SK-N-SH (cell line): ENCODE measurements at regions not wholly inside any gene's neighbourhood (a gene's known extent, or its start where the extent isn't known, plus 50 kb on each side); places are given as distances from the start of the nearest gene placed in this dataset.
A peak's percentile ranks its signal among the peaks of the same experiment; 100 is the strongest.

Experiments used
- CTCF ChIA-PET: fragments of 300-600, 350-600 bp; formaldehyde crosslinking; extraction: SDS; loops from one replicate; lab custom pipeline; 2021; lab: Yijun Ruan, JAX
- POLR2A ChIA-PET: fragments of 350-600 bp; sonication (Branson Sonifier 250); formaldehyde crosslinking; extraction: SDS; loops from one replicate; lab custom pipeline; 2020; ENCODE audit warnings: antibody characterized with exemption, inconsistent platforms; lab: Yijun Ruan, JAX
- DNase-seq: peaks from one replicate; pipeline ENCODE4 v3.0.0; 2012
- H2AFZ ChIP-seq: fragments of 200-600 bp; sonication (generic); 2 replicates; pipeline ENCODE4 v1.8.1; 2016; ENCODE audit warnings: antibody characterized with exemption, mild to moderate bottlenecking, low read depth
- H3F3A ChIP-seq: fragments of 200-600 bp; sonication (generic); replicated peaks from 2 replicates; pipeline ENCODE3; 2016; ENCODE audit warnings: antibody characterized with exemption, mild to moderate bottlenecking; ENCODE audit not compliant: insufficient read depth
- H3K27ac ChIP-seq, 2 experiments: fragments of 200-500 bp in 1 of 2; fragments of 200-600 bp in 1 of 2; sonication (Bioruptor generic) in 1 of 2; sonication (generic), shearing (Covaris generic) in 1 of 2; 2 replicates each; pipeline versions ENCODE4 v1.5.1 to v1.6.1; 2014 to 2016; ENCODE audit warnings: low read depth in 2 of 2, inconsistent platforms in 1 of 2, low read length in 1 of 2, mild to moderate bottlenecking in 1 of 2, mixed read lengths in 1 of 2
- H3K27me3 ChIP-seq: fragments of 200-600 bp; sonication (generic), shearing (Covaris generic); 2 replicates; pipeline ENCODE4 v1.6.1; 2016; ENCODE audit warnings: mixed run types; ENCODE audit not compliant: insufficient read depth
- H3K36me3 ChIP-seq, 2 experiments: fragments of 200-500 bp in 1 of 2; fragments of 200-600 bp in 1 of 2; sonication (Bioruptor generic) in 1 of 2; sonication (generic) in 1 of 2; replicated peaks in 1 of 2; 2 replicates each; pipeline versions ENCODE3 to v1.5.1; 2014 to 2016; ENCODE audit warnings: low read length in 1 of 2, mild to moderate bottlenecking in 1 of 2; ENCODE audit not compliant: insufficient read depth in 2 of 2, control insufficient read depth in 1 of 2
- H3K4me1 ChIP-seq, 2 experiments: fragments of 200-500 bp in 1 of 2; fragments of 200-600 bp in 1 of 2; sonication (Bioruptor generic) in 1 of 2; sonication (generic), shearing (Covaris generic) in 1 of 2; 2 replicates each; pipeline versions ENCODE4 v1.5.1 to v1.6.1; 2014 to 2016; ENCODE audit warnings: low read depth in 1 of 2, low read length in 1 of 2, mixed run types in 1 of 2; ENCODE audit not compliant: insufficient read depth in 2 of 2, control insufficient read depth in 1 of 2
- H3K4me2 ChIP-seq: fragments of 200-600 bp; sonication (generic), shearing (Covaris generic); 2 replicates; pipeline ENCODE4 v1.6.1; 2017; ENCODE audit warnings: mixed run types
- H3K4me3 ChIP-seq, 2 experiments: fragments of 200-500 bp in 1 of 2; fragments of 200-600 bp in 1 of 2; sonication (Bioruptor generic) in 1 of 2; sonication (generic), shearing (Covaris generic) in 1 of 2; 2 replicates each; pipeline versions ENCODE4 v1.5.1 to v1.8.1; 2014 to 2016; ENCODE audit warnings: low read depth in 2 of 2, inconsistent platforms in 1 of 2, low read length in 1 of 2, mild to moderate bottlenecking in 1 of 2, mixed read lengths in 1 of 2, moderate library complexity in 1 of 2
- H3K79me2 ChIP-seq: fragments of 200-600 bp; sonication (generic); 2 replicates; pipeline ENCODE4 v1.8.1; 2017; ENCODE audit warnings: mild to moderate bottlenecking; ENCODE audit not compliant: insufficient read depth
- H3K9ac ChIP-seq: fragments of 200-600 bp; sonication (generic); 2 replicates; pipeline ENCODE4 v1.6.1; 2017; ENCODE audit warnings: mixed run types
- H3K9me2 ChIP-seq: fragments of 200-600 bp; sonication (generic); 2 replicates; pipeline ENCODE4 v1.6.1; 2017; ENCODE audit warnings: mixed run types
- H3K9me3 ChIP-seq: fragments of 200-600 bp; sonication (generic); 2 replicates; pipeline ENCODE4 v1.6.1; 2017; ENCODE audit warnings: mixed run types, mild to moderate bottlenecking, moderate library complexity
- H4K20me1 ChIP-seq: fragments of 200-600 bp; sonication (generic); 2 replicates; pipeline ENCODE4 v1.6.1; 2017; ENCODE audit warnings: mild to moderate bottlenecking, mixed run types; ENCODE audit not compliant: insufficient read depth
- CTCF ChIP-seq: fragments of 200-600 bp; sonication (generic); IDR thresholded peaks from 2 replicates; pipeline ENCODE4 v1.6.1; 2017; ENCODE audit warnings: antibody characterized with exemption, mild to moderate bottlenecking, moderate library complexity
- ELF1 ChIP-seq: IDR thresholded peaks from 2 replicates; pipeline ENCODE4 v1.4.0; 2012
- EZH2phosphoT487 ChIP-seq: fragments of 200-600 bp; sonication (generic); IDR thresholded peaks from 2 replicates; pipeline ENCODE4 v1.6.1; 2017; ENCODE audit warnings: low read depth, mixed run types, mild to moderate bottlenecking, antibody characterized with exemption, moderate library complexity, borderline replicate concordance
- FOSL2 ChIP-seq: IDR thresholded peaks from 2 replicates; pipeline ENCODE4 v1.4.0; 2012; ENCODE audit warnings: low read depth, mild to moderate bottlenecking, moderate library complexity, borderline replicate concordance
- FOXJ3 ChIP-seq: sonication (generic); formaldehyde crosslinking; IDR thresholded peaks from 2 replicates; pipeline ENCODE4 v1.5.1; 2020; ENCODE audit warnings: mild to moderate bottlenecking, missing genetic modification reagents
- FOXM1 ChIP-seq: IDR thresholded peaks from 2 replicates; pipeline ENCODE4 v1.4.0; 2012; ENCODE audit warnings: low read depth, mild to moderate bottlenecking
- GABPA ChIP-seq: IDR thresholded peaks from 2 replicates; pipeline ENCODE4 v1.4.0; 2012; ENCODE audit warnings: low read depth, mild to moderate bottlenecking
- GATA2 ChIP-seq: sonication (generic); formaldehyde crosslinking; IDR thresholded peaks from 2 replicates; pipeline ENCODE4 v1.5.0; 2020; ENCODE audit warnings: mild to moderate bottlenecking, missing genetic modification reagents
- IRF3 ChIP-seq: fragments of 150-350 bp; IDR thresholded peaks from 2 replicates; pipeline ENCODE4 v1.6.1; 2016; ENCODE audit warnings: mild to moderate bottlenecking, low read depth, low read length
- MAX ChIP-seq: IDR thresholded peaks from 2 replicates; pipeline ENCODE4 v1.4.0; 2012; ENCODE audit warnings: low read depth
- MEF2A ChIP-seq: IDR thresholded peaks from 2 replicates; pipeline ENCODE4 v1.4.0; 2012; ENCODE audit warnings: low read depth, borderline replicate concordance
- MXI1 ChIP-seq: IDR thresholded peaks from 2 replicates; pipeline ENCODE4 v1.6.1; 2012; ENCODE audit warnings: mild to moderate bottlenecking, low read depth, low read length, improper control_type of control experiment
- NFIC ChIP-seq: IDR thresholded peaks from 2 replicates; pipeline ENCODE4 v1.4.0; 2012; ENCODE audit warnings: borderline replicate concordance
- NRF1 ChIP-seq: IDR thresholded peaks from 2 replicates; pipeline ENCODE4 v1.6.1; 2012; ENCODE audit warnings: low read depth, mild to moderate bottlenecking, low read length
- PBX3 ChIP-seq: IDR thresholded peaks from 2 replicates; pipeline ENCODE4; 2012
- POLR2AphosphoS5 ChIP-seq: IDR thresholded peaks from 2 replicates; pipeline ENCODE4 v1.6.1; 2012; ENCODE audit warnings: low read depth, low read length
- RFX5 ChIP-seq: IDR thresholded peaks from 2 replicates; pipeline ENCODE4 v1.6.1; 2012; ENCODE audit warnings: mild to moderate bottlenecking, improper control_type of control experiment, low read length
- RXRA ChIP-seq: IDR thresholded peaks from 2 replicates; pipeline ENCODE4 v1.4.0; 2012; ENCODE audit warnings: low read depth, mild to moderate bottlenecking, borderline replicate concordance
- SIN3A ChIP-seq: IDR thresholded peaks from 2 replicates; pipeline ENCODE4 v1.6.1; 2012; ENCODE audit warnings: low read depth, mild to moderate bottlenecking, low read length, moderate library complexity, borderline replicate concordance
- SMC3 ChIP-seq: IDR thresholded peaks from 2 replicates; pipeline ENCODE4 v1.6.1; 2012; ENCODE audit warnings: low read depth, low read length, improper control_type of control experiment
- TAF1 ChIP-seq: IDR thresholded peaks from 2 replicates; pipeline ENCODE4 v1.6.1; 2012; ENCODE audit warnings: low read depth, mild to moderate bottlenecking, low read length, moderate library complexity, borderline replicate concordance
- TEAD4 ChIP-seq: IDR thresholded peaks from 2 replicates; pipeline ENCODE4 v1.4.0; 2012; ENCODE audit warnings: mild to moderate bottlenecking, borderline replicate concordance; ENCODE audit not compliant: insufficient read depth
- USF1 ChIP-seq: IDR thresholded peaks from 2 replicates; pipeline ENCODE4 v1.4.0; 2012; ENCODE audit warnings: low read depth, borderline replicate concordance
- USF2 ChIP-seq: fragments of 150-350 bp; IDR thresholded peaks from 2 replicates; pipeline ENCODE4 v1.6.1; 2017; ENCODE audit warnings: antibody characterized with exemption, low read length, low read depth, borderline replicate concordance
- YY1 ChIP-seq: IDR thresholded peaks from 2 replicates; pipeline ENCODE4 v1.4.0; 2012; ENCODE audit warnings: low read depth, mild to moderate bottlenecking
- WGBS: methylation state at CpG from one replicate; pipeline ENCODE4 v1.1.6; 2017; ENCODE audit warnings: low lambda C conversion rate; 5-methylcytosine and 5-hydroxymethylcytosine counted together

GRCh38 chr6:137313928-137314855, 95.0 kb upstream of the IFNGR1 start:
- peak; percentile 64 for DNase-seq
- 6% methylated on average over 11 of the region's 11 CpGs for WGBS
- peaks cover 0 to 5% of the 10 kb centered on the region in 2 experiments; a peak in 2 of 4 replicates for H3K4me1 ChIP-seq
- no peaks in the 10 kb centered on the region for H3K9me2 ChIP-seq
- no peak overlapping the region for H3K27ac ChIP-seq
- H4K20me1 ChIP-seq = no peaks in the 10 kb centered on the region
- H3F3A ChIP-seq = no peaks in the 10 kb centered on the region
- no peaks in the 10 kb centered on the region for H3K9me3 ChIP-seq
- 0 out of 2 replicates have a peak overlapping the region, but pooled peaks have one; percentile 46 for H2AFZ ChIP-seq
- H3K4me3 ChIP-seq = peak overlapping the region in 1 of 2 experiments; percentile 20; a peak in 1 of 4 replicates
- H3K9ac ChIP-seq = no peak overlapping the region
- no peaks in the 10 kb centered on the region for H3K27me3 ChIP-seq
- H3K4me2 ChIP-seq = no peak overlapping the region
- POLR2A ChIA-PET = no interaction called here
- CTCF ChIA-PET = interaction anchor here (0.5 to 3.8 kb wide), 57 partner anchors 9 to 714 kb away, joined by 3 to 29 read pairs (median 4); partner anchors contain the start of genes MAP3K5 and PEX7
- H3K79me2 ChIP-seq = no peaks in the 10 kb centered on the region
- H3K36me3 ChIP-seq = no peaks in the 10 kb centered on the region
- TF ChIP-seq FOXM1 (no peak), MXI1 (no peak), GATA2 (CRISPR knock-in tag) (no peak), POLR2AphosphoS5 (no peak), NFIC (no peak), EZH2phosphoT487 (no peak), NRF1 (no peak), IRF3 (no peak), MAX (no peak), FOXJ3 (CRISPR knock-in tag) (no peak), SMC3 (peak; percentile 77), FOSL2 (no peak), SIN3A (no peak), RFX5 (no peak), TEAD4 (no peak), CTCF (peak; percentile 88), MEF2A (no peak), RXRA (no peak), GABPA (no peak), ELF1 (no peak), PBX3 (no peak), USF2 (no peak), TAF1 (no peak), YY1 (no peak), USF1 (no peak)
